Gastroesophageal sphincter (tissue), 4 donors: ENCODE measurements at regions not wholly inside any gene's neighbourhood (a gene's known extent, or its start where the extent isn't known, plus 50 kb on each side); places are given as distances from the start of the nearest gene placed in this dataset.
A peak's percentile ranks its signal among the peaks of the same experiment; 100 is the strongest.

Experiments
- ATAC-seq: fragments of 150-250 bp; one replicate; pipeline ENCODE4 v1.9.1; 2016; ENCODE audit warnings: mild to moderate bottlenecking, moderate library complexity
- H3K27ac ChIP-seq, 4 donors: fragments of 200-600 bp; sonication (generic) in 3 of 4; 1 replicate in 3 of 4; 2 replicates in 1 of 4; pipeline ENCODE4 v1.5.1; 2016 to 2019
- H3K27me3 ChIP-seq: fragments of 200-600 bp; sonication (generic); one replicate; pipeline ENCODE4 v1.5.1; 2019
- H3K36me3 ChIP-seq, 2 donors: fragments of 200-600 bp; sonication (generic); one replicate each; pipeline ENCODE4 v1.5.1; 2019; ENCODE audit warnings: control low read depth in 1 of 2
- H3K4me1 ChIP-seq, 3 donors: fragments of 200-600 bp; sonication (generic); 1 replicate in 2 of 3; 2 replicates in 1 of 3; pipeline ENCODE4 v1.5.1; 2016 to 2019; ENCODE audit warnings: control low read depth in 2 of 3
- H3K4me3 ChIP-seq, 2 donors: fragments of 200-600 bp; sonication (generic); one replicate each; pipeline ENCODE4 v1.5.1; 2019; ENCODE audit warnings: mild to moderate bottlenecking in 1 of 2, moderate library complexity in 1 of 2
- H3K9me3 ChIP-seq, 3 donors: fragments of 200-600 bp; sonication (generic); one replicate each; pipeline ENCODE4 v1.5.1; 2017 to 2019; ENCODE audit warnings: control low read depth in 2 of 3
- CTCF ChIP-seq, 4 experiments: fragments of 200-600 bp in 2 of 4; fragments of 450-650 bp in 2 of 4; sonication (generic) in 1 of 4; IDR thresholded peaks; one replicate each; pipeline ENCODE4 v1.5.1; 2017 to 2019; ENCODE audit warnings: antibody characterized with exemption in 4 of 4, mild to moderate bottlenecking in 2 of 4, moderate library complexity in 2 of 4
- EP300 ChIP-seq: sonication (generic); formaldehyde crosslinking; IDR thresholded peaks from one replicate; pipeline ENCODE4 v1.6.1; 2017; ENCODE audit warnings: antibody characterized with exemption, mild to moderate bottlenecking
- POLR2A ChIP-seq, 2 donors: fragments of 450-650 bp; IDR thresholded peaks; one replicate each; pipeline ENCODE4 v1.6.1; 2017; ENCODE audit warnings: antibody characterized with exemption in 2 of 2, mild to moderate bottlenecking in 2 of 2, moderate library complexity in 1 of 2
- POLR2AphosphoS5 ChIP-seq: sonication (generic); formaldehyde crosslinking; IDR thresholded peaks from one replicate; pipeline ENCODE4 v1.6.1; 2017; ENCODE audit warnings: antibody characterized with exemption
- WGBS, 2 donors: methylation state at CpG; one replicate each; pipeline ENCODE4 v1.1.5; 2018; ENCODE audit warnings: low coverage in 1 of 2; 5-methylcytosine and 5-hydroxymethylcytosine counted together

GRCh38 chr14:76964695-76965094 is 63.8 kb downstream of the IRF2BPL start:
- Histone ChIP-seq H3K9me3 (no peaks in the 10 kb centered on the region), H3K36me3 (no peaks in the 10 kb centered on the region), H3K27ac (no peak overlapping the region), H3K4me1 (peaks cover 0 to 32% (median 12%) of the 10 kb centered on the region in 3 donors), H3K4me3 (no peak overlapping the region), H3K27me3 (no peaks in the 10 kb centered on the region)
- 64 to 86% methylated on average over 4 to 5 of the region's 5 CpGs for WGBS, 2 donors
- ATAC-seq: no peak
- TF ChIP-seq POLR2A (IDR thresholded peaks at IDR 0.05) (no peak), POLR2AphosphoS5 (no peak), EP300 (no peak), CTCF (IDR thresholded peaks at IDR 0.05) (no peak)

GRCh38 chr14:76963372-76963771 is 65.1 kb downstream of the IRF2BPL start:
- no peaks in the 10 kb centered on the region for H3K9me3 ChIP-seq
- H3K4me1 ChIP-seq: peaks cover 0 to 45% (median 20%) of the 10 kb centered on the region in 3 donors
- no peak for ATAC-seq
- no peak overlapping the region for H3K27ac ChIP-seq
- no peak for TF ChIP-seq CTCF (IDR thresholded peaks at IDR 0.05)
- no peak for TF ChIP-seq POLR2AphosphoS5
- no peak for TF ChIP-seq POLR2A (IDR thresholded peaks at IDR 0.05)
- no peak for TF ChIP-seq EP300
- H3K27me3 ChIP-seq: no peaks in the 10 kb centered on the region
- WGBS, 2 donors: 97 to 100% methylated on average over 1 to 3 of the region's 3 CpGs
- no peaks in the 10 kb centered on the region for H3K36me3 ChIP-seq
- H3K4me3 ChIP-seq: no peak overlapping the region

GRCh38 chr14:76962303-76962660 is 66.2 kb downstream of the IRF2BPL start:
- no peaks in the 10 kb centered on the region for H3K36me3 ChIP-seq
- H3K4me3 ChIP-seq: peak overlapping the region; percentile 22 to 58
- ATAC-seq: no peak
- 89% methylated on average over 1 of the region's 1 CpG; no CpG with 5 or more reads in 1 of the 2 donors for WGBS, 2 donors
- H3K27me3 ChIP-seq: no peaks in the 10 kb centered on the region
- peaks cover 0 to 56% (median 24%) of the 10 kb centered on the region in 3 donors for H3K4me1 ChIP-seq
- peak overlapping the region; percentile 39 to 97 (median 92) for H3K27ac ChIP-seq
- no peak for TF ChIP-seq POLR2AphosphoS5
- TF ChIP-seq EP300: no peak
- TF ChIP-seq POLR2A (IDR thresholded peaks at IDR 0.05): no peak
- TF ChIP-seq CTCF (IDR thresholded peaks at IDR 0.05): no peak
- H3K9me3 ChIP-seq: no peaks in the 10 kb centered on the region

- Histone ChIP-seq H3K36me3 (no peaks in the 10 kb centered on the region), H3K9me3 (no peaks in the 10 kb centered on the region), H3K27ac (peak overlapping the region; percentile 39 to 97 (median 92)), H3K27me3 (no peaks in the 10 kb centered on the region), H3K4me3 (peak overlapping the region; percentile 22 to 58), H3K4me1 (peaks cover 3 to 62% (median 29%) of the 10 kb centered on the region in 3 donors)
- TF ChIP-seq CTCF (IDR thresholded peaks at IDR 0.05) (no peak), POLR2AphosphoS5 (peak; percentile 68), POLR2A (IDR thresholded peaks at IDR 0.05) (no peak)
- ATAC-seq: peak; percentile 89
- WGBS, 2 donors: 0% methylated on average over 11 to 18 of the region's 24 CpGs
These were observed 66.7 kb downstream of the IRF2BPL start for GRCh38 chr14:76961631-76962302.

GRCh38 chr14:76958980-76959710 is 69.4 kb downstream of the IRF2BPL start:
- H3K4me3 ChIP-seq: no peak overlapping the region
- peak; percentile 44 for ATAC-seq
- peaks cover 3 to 88% (median 54%) of the 10 kb centered on the region in 3 donors for H3K4me1 ChIP-seq
- no peaks in the 10 kb centered on the region for H3K9me3 ChIP-seq
- peak overlapping the region; percentile 57 to 97 (median 92) for H3K27ac ChIP-seq
- no peaks in the 10 kb centered on the region for H3K27me3 ChIP-seq
- 31% methylated on average over 4 of the region's 8 CpGs; no CpG with 5 or more reads in 1 of the 2 donors for WGBS, 2 donors
- TF ChIP-seq POLR2AphosphoS5 (peak; percentile 59), EP300 (no peak)
- no peaks in the 10 kb centered on the region for H3K36me3 ChIP-seq
